MCF 10A (cell line): ENCODE measurements at regions not wholly inside any gene's neighbourhood (a gene's known extent, or its start where the extent isn't known, plus 50 kb on each side); places are given as distances from the start of the nearest gene placed in this dataset.

Experiments used
- BruUV-seq: library from RNA; stranded (reverse); fragments of 400-500 nt; replicated peaks from 2 replicates; lab custom pipeline; 2021; lab: Mats Ljungman, UMichigan
- CTCF ChIA-PET: fragments of 300-600 bp; sonication (Branson Sonifier 250); formaldehyde crosslinking; extraction: SDS; loops from one replicate; lab custom pipeline; 2021; ENCODE audit warnings: antibody characterized with exemption, inconsistent platforms; lab: Yijun Ruan, JAX
- POLR2A ChIA-PET: fragments of 300-600, 350-650 bp; sonication (Branson Sonifier 250); formaldehyde crosslinking; extraction: SDS; loops from one replicate; lab custom pipeline; 2020; ENCODE audit warnings: antibody characterized with exemption, inconsistent platforms; lab: Yijun Ruan, JAX
- DNase-seq: peaks from one replicate; pipeline ENCODE4 v3.0.0-alpha.2; 2018; ENCODE audit not compliant: unreplicated experiment
- H3K27ac Mint-ChIP-seq: one replicate; pipeline ENCODE4 v1.8.0; 2022; ENCODE audit warnings: mild to moderate bottlenecking, low read depth, mixed read lengths; ENCODE audit not compliant: unreplicated experiment
- H3K27me3 Mint-ChIP-seq: one replicate; pipeline ENCODE4 v1.8.0; 2022; ENCODE audit warnings: mixed read lengths; ENCODE audit not compliant: insufficient read depth, unreplicated experiment
- H3K36me3 Mint-ChIP-seq: one replicate; pipeline ENCODE4 v1.8.0; 2022; ENCODE audit warnings: mild to moderate bottlenecking, moderate library complexity, mixed read lengths; ENCODE audit not compliant: insufficient read depth, unreplicated experiment
- H3K4me1 Mint-ChIP-seq: one replicate; pipeline ENCODE4 v1.8.0; 2022; ENCODE audit warnings: mixed read lengths; ENCODE audit not compliant: insufficient read depth, unreplicated experiment
- H3K4me3 Mint-ChIP-seq: one replicate; pipeline ENCODE4 v1.8.0; 2022; ENCODE audit warnings: mild to moderate bottlenecking, moderate library complexity, mixed read lengths; ENCODE audit not compliant: unreplicated experiment
- H3K9me3 Mint-ChIP-seq: one replicate; pipeline ENCODE4 v1.8.0; 2022; ENCODE audit warnings: mixed read lengths; ENCODE audit not compliant: unreplicated experiment
- intact Hi-C: fragments of 100-400 bp; cut with micrococcal nuclease; formaldehyde crosslinking; loops from 2 replicates; pipeline ENCODE4 v1.14.1; 2022
- TF ChIP-seq, protein P1 (sequence below): fragments of 200-600 bp; IDR thresholded peaks from one replicate; pipeline ENCODE4 v1.8.0; 2022; ENCODE audit warnings: antibody characterized with exemption, mild to moderate bottlenecking; ENCODE audit not compliant: unreplicated experiment

- Mint-ChIP-seq H3K27me3 (peaks cover 65% of the 10 kb centered on the region), H3K9me3 (no peaks in the 10 kb centered on the region), H3K4me3 (no peak overlapping the region), H3K4me1 (peaks cover 9% of the 10 kb centered on the region), H3K27ac (no peak overlapping the region), H3K36me3 (no peaks in the 10 kb centered on the region)
- TF ChIP-seq, protein P1, sequence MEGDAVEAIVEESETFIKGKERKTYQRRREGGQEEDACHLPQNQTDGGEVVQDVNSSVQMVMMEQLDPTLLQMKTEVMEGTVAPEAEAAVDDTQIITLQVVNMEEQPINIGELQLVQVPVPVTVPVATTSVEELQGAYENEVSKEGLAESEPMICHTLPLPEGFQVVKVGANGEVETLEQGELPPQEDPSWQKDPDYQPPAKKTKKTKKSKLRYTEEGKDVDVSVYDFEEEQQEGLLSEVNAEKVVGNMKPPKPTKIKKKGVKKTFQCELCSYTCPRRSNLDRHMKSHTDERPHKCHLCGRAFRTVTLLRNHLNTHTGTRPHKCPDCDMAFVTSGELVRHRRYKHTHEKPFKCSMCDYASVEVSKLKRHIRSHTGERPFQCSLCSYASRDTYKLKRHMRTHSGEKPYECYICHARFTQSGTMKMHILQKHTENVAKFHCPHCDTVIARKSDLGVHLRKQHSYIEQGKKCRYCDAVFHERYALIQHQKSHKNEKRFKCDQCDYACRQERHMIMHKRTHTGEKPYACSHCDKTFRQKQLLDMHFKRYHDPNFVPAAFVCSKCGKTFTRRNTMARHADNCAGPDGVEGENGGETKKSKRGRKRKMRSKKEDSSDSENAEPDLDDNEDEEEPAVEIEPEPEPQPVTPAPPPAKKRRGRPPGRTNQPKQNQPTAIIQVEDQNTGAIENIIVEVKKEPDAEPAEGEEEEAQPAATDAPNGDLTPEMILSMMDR: no peak
- ChIA-PET CTCF (interaction anchor here (1.0 to 1.8 kb wide), 2 partner anchors 9 to 307 kb away, joined by 3 to 4 read pairs; no protein-coding TSS in a partner anchor), POLR2A (no interaction called here)
- no peak for DNase-seq
- intact Hi-C loops: no loop called here
- no TSS peak for BruUV-seq
Observed at GRCh38 chrX:42691196-42691595, 86.8 kb downstream of the PPP1R2C start.

GRCh38 chrX:42686706-42687105 is 91.3 kb downstream of the PPP1R2C start:
- ChIA-PET CTCF (no interaction called here), POLR2A (no interaction called here)
- Mint-ChIP-seq H3K27ac (no peak overlapping the region), H3K4me1 (peaks cover 9% of the 10 kb centered on the region), H3K9me3 (no peaks in the 10 kb centered on the region), H3K4me3 (no peak overlapping the region), H3K36me3 (no peaks in the 10 kb centered on the region), H3K27me3 (peaks cover 55% of the 10 kb centered on the region)
- intact Hi-C loops: no loop called here
- DNase-seq: no peak
- TF ChIP-seq, protein P1: no peak
- no TSS peak for BruUV-seq

GRCh38 chrX:42686296-42686695 is 91.7 kb downstream of the PPP1R2C start:
- BruUV-seq: no TSS peak
- intact Hi-C loops: no loop called here

DNA sequence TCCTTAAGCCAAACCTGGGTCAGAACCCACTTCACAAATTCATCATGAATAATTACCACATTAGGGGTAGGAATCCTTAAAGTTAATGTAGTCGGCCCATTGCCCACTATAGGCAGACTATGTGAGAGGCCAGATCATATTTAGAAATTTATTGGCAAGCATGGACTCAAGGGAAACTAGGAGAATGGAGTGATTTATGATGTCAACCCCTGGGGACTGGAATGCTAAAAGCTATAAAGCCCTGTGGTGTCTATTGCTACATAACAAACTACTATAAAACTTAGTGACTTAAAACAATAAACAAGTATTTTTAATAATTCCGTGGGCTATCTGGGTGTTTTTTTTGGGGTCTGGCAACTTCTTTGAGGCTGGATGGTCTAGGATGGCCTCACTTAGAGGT is 93.9 kb downstream of the PPP1R2C start:
- ChIA-PET CTCF (interaction anchor here (0.8 kb wide), 1 partner anchor 648 kb away, joined by 3 read pairs; no protein-coding TSS in a partner anchor), POLR2A (no interaction called here)
- Mint-ChIP-seq H3K36me3 (no peaks in the 10 kb centered on the region), H3K4me3 (no peak overlapping the region), H3K9me3 (no peaks in the 10 kb centered on the region), H3K4me1 (peaks cover 9% of the 10 kb centered on the region), H3K27ac (no peak overlapping the region), H3K27me3 (peaks cover 68% of the 10 kb centered on the region)
- no TSS peak for BruUV-seq
- DNase-seq: no peak
- intact Hi-C loops: no loop called here
- TF ChIP-seq, protein P1: no peak

More at GRCh38 chrX:42686296-42686695, 91.7 kb downstream of the PPP1R2C start:
- TF ChIP-seq, protein P1: no peak
- H3K27me3 Mint-ChIP-seq: peaks cover 51% of the 10 kb centered on the region
- H3K27ac Mint-ChIP-seq: no peak overlapping the region
- H3K4me3 Mint-ChIP-seq: no peak overlapping the region
- CTCF ChIA-PET: no interaction called here
- H3K9me3 Mint-ChIP-seq: no peaks in the 10 kb centered on the region
- H3K36me3 Mint-ChIP-seq: no peaks in the 10 kb centered on the region
- POLR2A ChIA-PET: no interaction called here
- no peak for DNase-seq
- H3K4me1 Mint-ChIP-seq: peaks cover 9% of the 10 kb centered on the region
